ENCODE measurements at regions not wholly inside any gene's neighbourhood (a gene's known extent, or its start where the extent isn't known, plus 50 kb on each side); places are given as distances from the start of the nearest gene placed in this dataset.
"Not testable (repeated sequence)": the region's sequence is repeated elsewhere in the genome, so short reads cannot be mapped to it uniquely, and the experiment has no call there.

DNA sequence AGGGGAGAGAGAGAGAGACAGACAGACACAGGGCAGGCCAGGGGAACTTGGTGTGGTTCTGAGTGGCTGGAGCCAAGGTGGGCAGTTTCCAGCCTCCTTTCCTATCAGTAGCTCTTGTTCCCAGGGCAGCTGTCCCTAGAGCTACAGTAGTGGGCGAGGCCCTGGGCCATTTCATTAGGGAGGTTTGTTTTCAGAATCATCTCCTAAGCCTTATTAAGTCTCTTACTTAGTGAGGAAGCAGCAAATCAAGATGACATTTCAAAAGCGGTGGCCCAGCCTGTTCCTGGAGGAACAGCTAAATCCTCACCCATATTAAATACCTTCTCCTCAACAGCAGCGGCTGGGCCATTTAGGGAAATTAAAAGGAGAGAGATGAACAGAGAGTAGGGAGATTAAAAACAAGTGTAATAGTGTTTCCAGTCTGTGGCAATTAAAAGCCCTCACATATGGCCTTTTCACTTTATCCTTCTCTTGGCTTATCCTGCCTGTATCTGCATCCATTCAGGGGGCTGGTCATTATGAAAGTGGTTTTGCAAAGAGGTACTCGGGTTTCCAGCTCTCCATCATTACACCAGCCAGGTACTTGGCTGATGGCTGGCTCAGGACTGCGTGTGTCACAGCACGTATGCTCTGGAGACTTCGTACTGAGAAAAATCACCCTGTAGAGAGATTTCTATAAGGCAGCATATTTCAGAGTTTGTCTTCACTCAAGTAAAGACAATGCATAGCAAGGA, 91.9 kb upstream of the PRR23C start:
- TF ChIP-seq, protein P1, sequence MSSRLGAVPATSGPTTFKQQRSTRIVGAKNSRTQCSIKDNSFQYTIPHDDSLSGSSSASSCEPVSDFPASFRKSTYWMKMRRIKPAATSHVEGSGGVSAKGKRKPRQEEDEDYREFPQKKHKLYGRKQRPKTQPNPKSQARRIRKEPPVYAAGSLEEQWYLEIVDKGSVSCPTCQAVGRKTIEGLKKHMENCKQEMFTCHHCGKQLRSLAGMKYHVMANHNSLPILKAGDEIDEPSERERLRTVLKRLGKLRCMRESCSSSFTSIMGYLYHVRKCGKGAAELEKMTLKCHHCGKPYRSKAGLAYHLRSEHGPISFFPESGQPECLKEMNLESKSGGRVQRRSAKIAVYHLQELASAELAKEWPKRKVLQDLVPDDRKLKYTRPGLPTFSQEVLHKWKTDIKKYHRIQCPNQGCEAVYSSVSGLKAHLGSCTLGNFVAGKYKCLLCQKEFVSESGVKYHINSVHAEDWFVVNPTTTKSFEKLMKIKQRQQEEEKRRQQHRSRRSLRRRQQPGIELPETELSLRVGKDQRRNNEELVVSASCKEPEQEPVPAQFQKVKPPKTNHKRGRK (CRISPR knock-in tag; IDR thresholded peaks at IDR 0.05; ENCODE audit: borderline replicate concordance) = no peak
- TF ChIP-seq, protein P2, sequence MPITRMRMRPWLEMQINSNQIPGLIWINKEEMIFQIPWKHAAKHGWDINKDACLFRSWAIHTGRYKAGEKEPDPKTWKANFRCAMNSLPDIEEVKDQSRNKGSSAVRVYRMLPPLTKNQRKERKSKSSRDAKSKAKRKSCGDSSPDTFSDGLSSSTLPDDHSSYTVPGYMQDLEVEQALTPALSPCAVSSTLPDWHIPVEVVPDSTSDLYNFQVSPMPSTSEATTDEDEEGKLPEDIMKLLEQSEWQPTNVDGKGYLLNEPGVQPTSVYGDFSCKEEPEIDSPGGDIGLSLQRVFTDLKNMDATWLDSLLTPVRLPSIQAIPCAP (CRISPR knock-in tag; IDR thresholded peaks at IDR 0.05) = no peak
- no peak for TF ChIP-seq TCF7 (CRISPR knock-in tag; IDR thresholded peaks at IDR 0.05; ENCODE audit: low read depth)
- no peak for TF ChIP-seq ZNF219 (CRISPR knock-in tag; IDR thresholded peaks at IDR 0.05; ENCODE audit: borderline replicate concordance)
- no peak for TF ChIP-seq ZNF317 (CRISPR knock-in tag; IDR thresholded peaks at IDR 0.05; ENCODE audit: borderline replicate concordance, low read depth)
- H3K9me3 Mint-ChIP-seq = no peaks in the 10 kb centered on the region
- ATAC-seq = no peak
- ChIA-PET POLR2A (no interaction called here), CTCF (interaction anchor here (0.6 kb wide), 1 partner anchor 9 kb away, joined by 4 read pairs; no protein-coding TSS in a partner anchor)
- H3K36me3 Mint-ChIP-seq = no peaks in the 10 kb centered on the region
- no peak overlapping the region for H3K4me3 Mint-ChIP-seq
- peaks cover 3% of the 10 kb centered on the region; the same call in 1 of the 2 replicates for H3K27me3 Mint-ChIP-seq (ENCODE audit: low read depth)
- DNase-seq (ENCODE audit: low spot score) = no peak
- no peak overlapping the region for H3K27ac Mint-ChIP-seq
- no peaks in the 10 kb centered on the region for H3K4me1 Mint-ChIP-seq

DNA sequence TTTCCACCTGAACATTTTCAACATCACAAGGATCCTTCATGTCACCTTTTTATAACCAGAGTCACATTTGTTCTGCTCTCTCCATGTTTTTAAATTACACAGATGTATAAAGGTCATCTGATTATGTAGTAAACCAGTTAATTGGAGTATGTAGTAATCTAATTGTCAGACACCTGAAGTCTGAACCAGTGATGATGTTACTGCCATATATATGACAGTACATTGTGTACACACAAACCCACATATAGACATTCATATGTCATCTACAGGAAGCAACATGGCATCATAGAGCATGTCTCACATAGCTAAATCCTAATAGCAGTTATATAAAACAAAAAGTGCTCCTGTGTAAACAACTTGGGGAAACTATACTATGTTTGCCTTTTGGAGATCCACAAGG, 95.9 kb upstream of the PRR23C start:
- Mint-ChIP-seq H3K4me3 (no peak overlapping the region), H3K4me1 (no peaks in the 10 kb centered on the region), H3K27me3 (ENCODE audit: low read depth) (peaks cover 3% of the 10 kb centered on the region; the same call in 1 of the 2 replicates), H3K36me3 (no peaks in the 10 kb centered on the region), H3K9me3 (no peaks in the 10 kb centered on the region), H3K27ac (no peak overlapping the region)
- no peak for TF ChIP-seq PRRX2 (CRISPR knock-in tag; IDR thresholded peaks at IDR 0.05)
- TF ChIP-seq ATF1 (CRISPR knock-in tag; IDR thresholded peaks at IDR 0.05) = no peak
- no peak for TF ChIP-seq ZNF121 (CRISPR knock-in tag; IDR thresholded peaks at IDR 0.05)
- TF ChIP-seq ZNF423 (CRISPR knock-in tag; IDR thresholded peaks at IDR 0.05) = no peak
- TF ChIP-seq FOXK1 (CRISPR knock-in tag; IDR thresholded peaks at IDR 0.05) = no peak
- TF ChIP-seq TCF7 (CRISPR knock-in tag; IDR thresholded peaks at IDR 0.05; ENCODE audit: low read depth) = no peak
- TF ChIP-seq, protein P3, sequence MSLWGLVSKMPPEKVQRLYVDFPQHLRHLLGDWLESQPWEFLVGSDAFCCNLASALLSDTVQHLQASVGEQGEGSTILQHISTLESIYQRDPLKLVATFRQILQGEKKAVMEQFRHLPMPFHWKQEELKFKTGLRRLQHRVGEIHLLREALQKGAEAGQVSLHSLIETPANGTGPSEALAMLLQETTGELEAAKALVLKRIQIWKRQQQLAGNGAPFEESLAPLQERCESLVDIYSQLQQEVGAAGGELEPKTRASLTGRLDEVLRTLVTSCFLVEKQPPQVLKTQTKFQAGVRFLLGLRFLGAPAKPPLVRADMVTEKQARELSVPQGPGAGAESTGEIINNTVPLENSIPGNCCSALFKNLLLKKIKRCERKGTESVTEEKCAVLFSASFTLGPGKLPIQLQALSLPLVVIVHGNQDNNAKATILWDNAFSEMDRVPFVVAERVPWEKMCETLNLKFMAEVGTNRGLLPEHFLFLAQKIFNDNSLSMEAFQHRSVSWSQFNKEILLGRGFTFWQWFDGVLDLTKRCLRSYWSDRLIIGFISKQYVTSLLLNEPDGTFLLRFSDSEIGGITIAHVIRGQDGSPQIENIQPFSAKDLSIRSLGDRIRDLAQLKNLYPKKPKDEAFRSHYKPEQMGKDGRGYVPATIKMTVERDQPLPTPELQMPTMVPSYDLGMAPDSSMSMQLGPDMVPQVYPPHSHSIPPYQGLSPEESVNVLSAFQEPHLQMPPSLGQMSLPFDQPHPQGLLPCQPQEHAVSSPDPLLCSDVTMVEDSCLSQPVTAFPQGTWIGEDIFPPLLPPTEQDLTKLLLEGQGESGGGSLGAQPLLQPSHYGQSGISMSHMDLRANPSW (CRISPR knock-in tag; conservative IDR thresholded peaks at IDR 0.05; ENCODE audit: low read depth) = no peak
- no peak for TF ChIP-seq ELF4 (CRISPR knock-in tag; IDR thresholded peaks at IDR 0.05; ENCODE audit: low read depth)
- no peak for TF ChIP-seq NFATC4 (CRISPR knock-in tag; IDR thresholded peaks at IDR 0.05)
- no peak for TF ChIP-seq TEAD1 (CRISPR knock-in tag; IDR thresholded peaks at IDR 0.05)
- TF ChIP-seq SMAD3 (CRISPR knock-in tag; IDR thresholded peaks at IDR 0.05; ENCODE audit: borderline replicate concordance) = no peak
- no peak for TF ChIP-seq NFYB (CRISPR knock-in tag; conservative IDR thresholded peaks at IDR 0.05; ENCODE audit: low read depth)
- no peak for TF ChIP-seq ZNF219 (CRISPR knock-in tag; IDR thresholded peaks at IDR 0.05; ENCODE audit: borderline replicate concordance)
- TF ChIP-seq ZNF138 (CRISPR knock-in tag; conservative IDR thresholded peaks at IDR 0.05) = no peak
- TF ChIP-seq CREM (CRISPR knock-in tag; IDR thresholded peaks at IDR 0.05) = no peak
- no peak for TF ChIP-seq SMAD4 (CRISPR knock-in tag; IDR thresholded peaks at IDR 0.05)
- no peak for TF ChIP-seq ETV6 (CRISPR knock-in tag; IDR thresholded peaks at IDR 0.05)
- no peak for TF ChIP-seq KAT7 (CRISPR knock-in tag; IDR thresholded peaks at IDR 0.05; ENCODE audit: borderline replicate concordance)
- TF ChIP-seq, protein P4, sequence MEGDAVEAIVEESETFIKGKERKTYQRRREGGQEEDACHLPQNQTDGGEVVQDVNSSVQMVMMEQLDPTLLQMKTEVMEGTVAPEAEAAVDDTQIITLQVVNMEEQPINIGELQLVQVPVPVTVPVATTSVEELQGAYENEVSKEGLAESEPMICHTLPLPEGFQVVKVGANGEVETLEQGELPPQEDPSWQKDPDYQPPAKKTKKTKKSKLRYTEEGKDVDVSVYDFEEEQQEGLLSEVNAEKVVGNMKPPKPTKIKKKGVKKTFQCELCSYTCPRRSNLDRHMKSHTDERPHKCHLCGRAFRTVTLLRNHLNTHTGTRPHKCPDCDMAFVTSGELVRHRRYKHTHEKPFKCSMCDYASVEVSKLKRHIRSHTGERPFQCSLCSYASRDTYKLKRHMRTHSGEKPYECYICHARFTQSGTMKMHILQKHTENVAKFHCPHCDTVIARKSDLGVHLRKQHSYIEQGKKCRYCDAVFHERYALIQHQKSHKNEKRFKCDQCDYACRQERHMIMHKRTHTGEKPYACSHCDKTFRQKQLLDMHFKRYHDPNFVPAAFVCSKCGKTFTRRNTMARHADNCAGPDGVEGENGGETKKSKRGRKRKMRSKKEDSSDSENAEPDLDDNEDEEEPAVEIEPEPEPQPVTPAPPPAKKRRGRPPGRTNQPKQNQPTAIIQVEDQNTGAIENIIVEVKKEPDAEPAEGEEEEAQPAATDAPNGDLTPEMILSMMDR (IDR thresholded peaks at IDR 0.05) = no peak
- TF ChIP-seq, protein P5, sequence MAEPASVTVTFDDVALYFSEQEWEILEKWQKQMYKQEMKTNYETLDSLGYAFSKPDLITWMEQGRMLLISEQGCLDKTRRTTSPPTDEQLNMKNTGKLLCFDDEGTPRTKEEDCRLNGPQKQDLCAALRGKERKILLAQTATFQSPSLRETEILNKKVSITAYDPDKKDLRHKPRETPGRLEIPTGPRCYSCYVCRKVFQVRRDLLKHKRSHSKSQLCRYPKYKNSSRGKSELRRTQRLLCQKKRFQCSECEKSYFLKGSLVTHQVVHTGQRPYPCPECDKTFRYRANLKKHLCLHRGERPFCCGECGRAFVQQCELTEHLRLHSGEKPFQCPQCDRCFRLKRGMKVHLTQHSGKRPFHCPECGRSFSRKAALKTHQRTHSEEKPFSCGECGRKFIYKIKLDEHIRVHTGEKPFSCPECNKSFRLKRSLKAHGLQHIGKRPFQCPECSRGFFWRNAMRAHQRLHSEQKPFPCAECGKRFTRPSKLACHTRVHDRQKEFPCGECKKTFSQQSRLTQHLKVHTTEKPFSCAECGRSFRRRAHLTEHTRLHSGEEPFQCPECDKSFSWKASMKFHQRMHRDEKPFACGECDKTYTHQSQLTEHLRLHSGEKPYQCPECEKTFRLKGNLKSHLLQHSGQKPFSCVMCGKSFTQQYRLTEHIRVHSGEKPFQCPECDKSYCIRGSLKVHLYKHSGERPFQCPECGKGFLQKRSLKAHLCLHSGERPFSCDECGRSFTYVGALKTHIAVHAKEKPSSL (CRISPR knock-in tag; conservative IDR thresholded peaks at IDR 0.05) = no peak
- CTCF ChIA-PET = no interaction called here
- no peak for ATAC-seq
- DNase-seq (ENCODE audit: low spot score) = no peak
- POLR2A ChIA-PET = no interaction called here

DNA sequence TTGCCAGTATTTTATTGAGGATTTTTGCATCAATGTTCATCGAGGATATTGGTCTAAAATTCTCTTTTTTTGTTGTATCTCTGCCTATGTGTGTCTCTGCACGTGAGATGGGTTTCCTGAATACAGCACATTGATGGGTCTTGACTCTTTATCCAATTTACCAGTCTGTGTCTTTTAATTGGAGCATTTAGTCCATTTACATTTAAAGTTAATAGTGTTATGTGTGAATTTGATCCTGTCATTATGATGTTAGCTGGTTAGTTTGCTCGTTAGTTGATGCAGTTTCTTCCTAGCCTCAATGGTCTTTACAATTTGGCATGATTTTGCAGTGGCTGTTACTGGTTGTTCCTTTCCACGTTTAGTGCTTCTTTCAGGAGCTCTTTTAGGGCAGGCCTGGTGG, 101.3 kb upstream of the PRR23C start:
- H3K27me3 Mint-ChIP-seq (ENCODE audit: low read depth); CTCF ChIA-PET; H3K36me3 Mint-ChIP-seq; H3K4me1 Mint-ChIP-seq; H3K4me3 Mint-ChIP-seq; ATAC-seq; DNase-seq (ENCODE audit: low spot score); POLR2A ChIA-PET; H3K27ac Mint-ChIP-seq: not testable (repeated sequence)
- H3K9me3 Mint-ChIP-seq = peaks cover 17% of the 10 kb centered on the region

Data from WTC11 (cell line).